HG02610 (cell line): ENCODE measurements at regions not wholly inside any gene's neighbourhood (a gene's known extent, or its start where the extent isn't known, plus 50 kb on each side); places are given as distances from the start of the nearest gene placed in this dataset.
"Not testable (repeated sequence)": the region's sequence is repeated elsewhere in the genome, so short reads cannot be mapped to it uniquely, and the experiment has no call there.

Experiments
- ATAC-seq: cut with Tn5 transposase; IDR thresholded peaks from one replicate; pipeline ENCODE4 v1.9.1; 2021; ENCODE audit warnings: mild to moderate bottlenecking, moderate library complexity; ENCODE audit not compliant: unreplicated experiment

GRCh38 chr2:195572895-195573683 lies 83.9 kb upstream of the SLC39A10 start:
- ATAC-seq = no peak

GRCh38 chr2:195570329-195570728 lies 86.7 kb upstream of the SLC39A10 start:
- no peak for ATAC-seq

GRCh38 chr2:195569255-195569654 lies 87.8 kb upstream of the SLC39A10 start:
- ATAC-seq = peak; percentile 58

DNA sequence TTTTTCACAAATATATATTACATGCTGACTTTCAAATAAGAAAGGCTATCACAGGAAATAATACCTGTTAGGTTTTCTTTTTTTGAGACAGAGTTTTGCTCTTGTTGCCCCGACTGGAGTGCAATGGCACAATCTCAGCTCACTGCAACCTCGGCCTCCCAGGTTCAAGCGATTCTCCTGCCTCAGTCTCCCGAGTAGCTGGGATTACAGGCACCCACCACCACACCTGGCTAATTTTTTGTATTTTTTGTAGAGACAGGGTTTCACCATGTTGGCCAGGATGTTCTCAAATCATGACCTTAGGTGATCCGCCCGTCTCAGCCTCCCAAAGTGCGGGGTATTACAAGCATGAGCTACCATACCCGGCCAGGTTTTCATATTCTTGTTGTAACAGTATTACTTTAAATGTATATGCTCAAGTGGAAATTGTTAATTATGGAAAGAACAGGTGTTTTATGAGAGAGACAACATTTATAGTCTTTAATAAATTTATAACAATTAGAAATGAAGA lies 92.3 kb upstream of the SLC39A10 start:
- not testable (repeated sequence) for ATAC-seq

DNA sequence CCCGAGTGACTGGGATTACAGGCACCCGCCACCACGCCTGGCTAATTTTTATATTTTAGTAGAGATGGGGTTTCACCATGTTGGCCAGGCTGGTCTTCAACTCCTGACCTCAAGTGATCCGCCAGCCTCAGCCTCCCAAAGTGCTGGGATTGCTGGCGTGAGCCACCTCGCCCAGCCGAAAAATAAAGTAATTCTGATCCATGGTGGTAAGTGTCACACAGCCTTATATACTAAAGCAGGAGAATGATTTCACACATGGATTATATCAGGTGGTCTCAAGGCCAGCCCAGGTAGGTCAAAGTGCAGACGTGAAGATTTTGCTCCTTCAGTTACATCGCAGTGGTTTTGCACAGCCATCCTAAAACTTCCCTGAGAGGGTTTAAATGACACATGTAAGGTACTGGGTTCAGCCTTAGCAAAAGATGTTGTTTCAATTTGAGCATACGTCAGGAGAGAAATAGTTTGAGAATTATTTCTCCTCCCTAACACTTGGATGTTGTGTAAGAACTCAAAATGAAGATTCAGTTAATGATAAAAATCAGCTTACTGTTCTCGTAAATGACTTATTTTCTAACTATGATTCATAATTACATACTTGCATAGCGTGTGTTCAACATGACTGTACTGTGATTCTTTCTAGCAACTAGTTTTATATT lies 93.0 kb upstream of the SLC39A10 start:
- ATAC-seq = peak; percentile 20

- no peak for ATAC-seq
Measured at GRCh38 chr2:195562570-195563566, 94.2 kb upstream of the SLC39A10 start.

- peak; percentile 37 for ATAC-seq
Measured at GRCh38 chr2:195561116-195561921, 95.7 kb upstream of the SLC39A10 start.

- ATAC-seq = no peak
Measured at GRCh38 chr2:195560209-195560895, 96.7 kb upstream of the SLC39A10 start.

DNA sequence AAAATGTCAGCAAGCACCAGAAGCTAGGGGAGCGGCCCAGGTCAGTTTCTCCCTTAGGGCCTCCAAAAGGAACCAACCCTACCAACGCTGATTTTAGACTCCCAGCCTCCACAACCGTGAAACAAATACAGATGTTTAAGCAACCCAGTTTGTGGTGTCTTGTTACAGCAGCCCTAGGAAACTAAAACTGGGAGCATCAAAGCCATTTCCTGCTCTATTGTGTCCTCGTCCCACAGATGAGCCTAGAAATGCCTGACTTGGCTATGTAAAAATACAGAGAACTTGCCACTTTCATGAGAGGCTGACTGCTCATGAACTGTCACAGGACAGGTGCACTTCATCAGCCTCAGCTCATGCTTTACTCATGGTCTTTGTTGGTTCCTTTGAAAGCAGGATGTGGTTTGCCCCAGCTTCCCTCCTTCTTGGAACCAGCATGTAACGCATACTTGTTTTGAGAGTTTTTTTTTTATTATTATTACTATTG lies 97.6 kb upstream of the SLC39A10 start:
- peak; percentile 86 for ATAC-seq

DNA sequence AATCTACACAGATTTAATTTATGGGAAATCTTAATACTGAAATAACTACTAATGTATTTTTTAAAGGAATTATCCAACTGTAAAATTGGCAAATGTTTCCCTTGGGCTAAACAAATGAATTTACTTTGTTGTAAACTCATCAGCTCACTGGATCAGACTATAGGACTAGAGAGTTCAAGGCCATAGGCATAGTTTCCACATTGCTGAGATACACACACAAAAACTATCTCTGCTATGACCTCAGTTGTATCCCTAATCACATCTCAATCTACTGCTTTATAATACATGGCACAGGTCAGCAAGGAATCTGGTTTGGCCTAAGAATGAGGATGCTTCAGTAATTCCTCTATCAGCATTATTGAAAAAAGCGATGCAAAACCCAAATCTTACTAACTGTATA lies 101.1 kb upstream of the SLC39A10 start:
- no peak for ATAC-seq

DNA sequence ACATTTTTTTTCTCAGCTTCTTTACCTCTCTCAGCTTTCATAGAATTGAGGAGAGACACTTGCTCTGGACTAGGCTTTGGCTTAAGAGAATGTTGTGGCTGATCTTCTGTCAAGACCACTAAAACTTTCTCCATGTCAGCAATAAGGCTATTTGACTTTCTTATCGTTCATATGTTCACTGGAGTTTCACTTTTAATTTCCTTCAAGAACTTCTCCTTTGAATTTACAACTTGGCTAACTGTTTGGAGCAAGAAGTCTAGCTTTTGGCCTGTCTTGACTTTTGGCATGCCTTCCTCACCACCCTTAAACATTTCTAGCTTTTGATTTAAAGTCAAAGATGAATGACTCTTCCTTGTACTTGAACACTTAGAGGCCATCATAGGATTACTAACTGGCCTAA lies 104.4 kb upstream of the SLC39A10 start:
- ATAC-seq = no peak

DNA sequence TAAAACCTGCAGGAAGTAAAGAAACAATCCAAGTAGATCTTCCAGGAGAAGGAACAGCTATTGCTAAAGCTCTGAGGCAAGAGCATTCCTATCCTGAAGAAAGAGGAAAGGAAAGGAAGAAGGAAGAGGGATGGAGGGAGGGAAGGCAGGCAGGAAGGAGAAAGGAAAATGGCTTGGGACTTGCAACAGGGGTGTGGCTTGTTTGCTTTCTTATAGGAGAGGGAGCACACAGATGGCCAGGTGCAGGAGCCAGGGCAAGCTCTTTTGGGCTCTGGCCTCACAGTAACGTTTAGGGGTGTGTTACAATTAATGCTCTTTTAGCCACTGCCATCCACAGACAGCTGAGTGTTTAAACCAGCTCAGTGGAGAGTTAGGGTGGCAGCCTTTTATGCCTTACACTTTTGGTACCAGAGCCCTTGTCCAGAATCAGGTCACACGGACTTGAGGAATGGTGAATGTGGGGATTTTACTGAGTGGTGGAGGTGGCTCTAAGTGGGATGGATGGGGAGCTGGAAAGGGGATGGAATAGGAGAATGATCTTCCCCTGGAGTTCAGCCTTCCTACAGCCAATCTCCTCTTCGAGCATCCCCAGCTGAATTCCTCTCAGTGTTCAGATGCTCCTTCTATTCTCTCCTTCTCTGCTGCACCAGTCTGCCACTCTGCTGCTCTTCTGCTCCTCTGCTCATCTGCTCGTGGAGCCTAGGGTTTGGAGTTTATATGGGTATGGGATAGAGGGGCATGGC lies 108.7 kb upstream of the SLC39A10 start:
- ATAC-seq = no peak

DNA sequence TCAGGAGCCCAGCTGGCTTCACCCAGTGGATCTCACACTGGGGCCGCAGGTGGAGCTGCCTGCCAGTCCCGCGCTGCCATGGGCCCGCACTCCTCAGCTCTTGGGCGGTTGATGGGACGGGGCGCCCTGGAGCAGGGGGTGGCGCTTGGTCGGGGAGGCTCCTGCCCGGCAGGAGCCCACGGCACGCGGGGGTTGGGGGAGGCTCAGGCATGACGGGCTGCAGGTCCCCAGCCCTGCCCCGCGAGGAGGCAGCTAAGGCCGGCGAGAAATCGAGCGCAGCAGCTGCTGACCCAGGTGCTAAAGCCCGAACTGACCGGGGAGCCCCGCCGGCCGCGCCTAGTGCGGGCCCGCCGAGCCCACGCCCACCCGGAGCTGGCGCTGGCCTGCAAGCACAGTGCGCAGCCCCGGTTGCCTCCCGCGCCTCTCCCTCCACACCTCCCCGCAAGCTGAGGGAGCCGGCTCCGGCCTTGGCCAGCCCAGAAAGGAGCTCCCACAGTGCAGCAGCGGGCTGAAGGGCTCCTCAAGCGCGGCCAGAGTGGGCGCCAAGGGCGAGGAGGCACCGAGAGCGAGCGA lies 109.7 kb upstream of the SLC39A10 start:
- ATAC-seq = not testable (repeated sequence)

GRCh38 chr2:195545811-195546210 lies 111.2 kb upstream of the SLC39A10 start:
- ATAC-seq = no peak

DNA sequence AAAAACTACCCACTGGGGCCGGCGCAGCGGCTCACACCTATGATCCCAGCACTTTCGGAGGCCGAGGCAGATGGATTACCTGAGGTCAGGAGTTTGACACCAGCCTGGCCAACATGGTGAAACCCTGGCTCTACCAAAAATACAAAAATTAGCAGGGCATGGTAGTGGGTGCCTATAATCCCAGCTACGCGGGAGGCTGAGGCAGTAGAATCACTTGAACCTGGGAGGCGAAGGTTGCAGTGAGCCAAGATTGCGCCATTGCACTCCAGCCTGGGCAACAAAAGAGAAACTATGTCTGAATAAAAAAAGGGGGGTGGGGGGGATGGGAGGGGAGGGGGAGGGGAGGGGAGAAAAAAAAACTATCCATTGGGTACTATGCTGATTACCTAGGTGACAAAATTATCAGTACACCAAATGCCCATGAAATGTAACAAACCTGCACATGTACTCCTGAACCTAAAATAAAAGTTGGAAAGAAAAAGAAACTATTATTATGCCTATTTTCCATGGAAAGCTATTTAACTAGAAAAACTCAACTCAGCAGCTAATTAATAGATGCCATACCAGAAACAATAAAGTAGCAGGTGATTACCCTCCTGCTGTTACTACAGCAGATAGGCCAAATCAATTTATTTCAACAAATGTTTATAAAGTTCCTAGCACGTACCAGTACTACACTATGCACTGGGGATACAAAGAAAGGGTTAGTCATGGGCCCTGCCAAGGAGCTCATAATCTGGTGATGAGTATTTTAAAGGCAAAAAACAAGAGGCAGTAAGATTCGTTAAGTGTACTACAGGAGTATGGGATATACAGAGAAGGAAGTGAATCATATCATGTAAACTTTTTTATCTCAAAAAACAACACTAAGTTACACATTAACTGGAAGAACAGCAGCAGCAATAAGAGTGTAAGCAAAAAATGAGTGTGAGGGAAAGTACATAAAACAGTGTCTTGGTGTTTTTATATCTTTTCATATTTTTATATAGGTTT lies 112.8 kb upstream of the SLC39A10 start:
- peak; percentile 96 for ATAC-seq

DNA sequence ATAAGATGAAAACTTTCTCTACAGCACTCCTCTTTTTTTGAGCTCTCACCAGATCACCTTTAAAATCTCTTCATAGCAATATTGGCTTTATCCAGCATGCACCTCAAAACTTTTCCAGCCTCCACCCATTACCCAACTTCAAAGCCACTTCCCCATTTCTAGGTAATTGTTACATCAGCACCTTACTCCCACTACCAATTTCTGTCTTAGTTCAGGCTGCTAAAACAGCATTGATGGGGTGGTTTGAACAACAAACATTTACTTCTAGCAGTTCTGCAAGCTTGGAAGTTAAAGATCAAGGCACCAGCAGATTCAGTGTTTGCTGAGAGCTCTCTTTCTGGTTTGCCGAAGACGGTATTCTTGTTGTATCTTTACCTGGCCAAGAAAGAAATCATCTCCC lies 114.0 kb upstream of the SLC39A10 start:
- no peak for ATAC-seq

DNA sequence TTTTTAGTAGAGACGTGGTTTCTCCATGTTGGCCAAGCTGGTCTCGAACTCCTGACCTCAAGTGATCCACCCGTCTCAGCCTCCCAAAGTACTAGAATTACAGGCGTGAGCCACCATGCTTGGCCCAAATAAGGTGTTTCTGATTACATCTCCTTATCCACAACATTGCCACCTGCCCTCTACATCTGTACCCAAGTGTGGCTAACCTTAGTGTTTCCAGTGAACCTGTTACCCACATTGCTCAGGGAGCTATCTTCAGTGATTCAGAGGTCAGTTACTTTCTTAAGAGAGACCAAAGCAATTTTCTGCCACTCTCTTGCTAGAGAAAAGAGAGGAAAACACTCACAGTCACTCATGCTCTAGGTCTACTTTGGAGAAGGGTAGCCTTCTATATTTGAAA lies 115.0 kb upstream of the SLC39A10 start:
- ATAC-seq = no peak
